Neural cell (in vitro differentiated cells): ENCODE measurements at regions not wholly inside any gene's neighbourhood (a gene's known extent, or its start where the extent isn't known, plus 50 kb on each side); places are given as distances from the start of the nearest gene placed in this dataset.

ENCODE experiments used
- H2AFZ ChIP-seq: fragments of 200-600, 300-800 bp; sonication (generic), shearing (Covaris generic); 2 replicates; pipeline ENCODE4 v1.6.0; 2014; ENCODE audit warnings: low read depth, mild to moderate bottlenecking, antibody characterized with exemption, low read length, moderate library complexity
- H3F3A ChIP-seq: fragments of 200-600 bp; shearing (Covaris generic); 2 replicates; pipeline ENCODE4 v1.6.1; 2016; ENCODE audit warnings: mild to moderate bottlenecking, moderate library complexity, mixed read lengths, antibody characterized with exemption, low read length; ENCODE audit not compliant: insufficient read depth, poor library complexity, severe bottlenecking
- H3K27ac ChIP-seq: fragments of 200-600, 300-800 bp; sonication (generic), shearing (Covaris generic); 2 replicates; pipeline ENCODE4 v1.5.1; 2014; ENCODE audit warnings: mild to moderate bottlenecking, low read length, moderate library complexity
- H3K27me3 ChIP-seq: fragments of 300-800, 200-600 bp; sonication (generic), shearing (Covaris generic); 2 replicates; pipeline ENCODE4 v1.6.0; 2014; ENCODE audit warnings: mild to moderate bottlenecking, low read depth, low read length, moderate library complexity; ENCODE audit not compliant: insufficient read depth
- H3K36me3 ChIP-seq: fragments of 300-800, 200-600 bp; sonication (generic), shearing (Covaris generic); 2 replicates; pipeline ENCODE4 v1.5.1; 2014; ENCODE audit warnings: mild to moderate bottlenecking, antibody characterized with exemption, low read length, moderate library complexity; ENCODE audit not compliant: insufficient read depth
- H3K4me2 ChIP-seq: fragments of 300-800, 200-600 bp; sonication (generic), shearing (Covaris generic); 2 replicates; pipeline ENCODE4 v1.6.0; 2014; ENCODE audit warnings: mild to moderate bottlenecking, low read length
- H3K4me3 ChIP-seq: fragments of 300-800, 200-600 bp; sonication (generic), shearing (Covaris generic); 2 replicates; pipeline ENCODE4 v1.5.1; 2014; ENCODE audit warnings: mild to moderate bottlenecking, low read length, moderate library complexity
- H3K79me2 ChIP-seq: fragments of 200-600 bp; shearing (Covaris generic); replicated peaks from 2 replicates; pipeline ENCODE4 v1.6.0; 2014; ENCODE audit warnings: mild to moderate bottlenecking, low read length, moderate library complexity; ENCODE audit not compliant: insufficient read depth
- H3K9ac ChIP-seq: fragments of 300-800, 200-600 bp; sonication (generic), shearing (Covaris generic); 2 replicates; pipeline ENCODE4 v1.6.1; 2016; ENCODE audit warnings: mild to moderate bottlenecking, low read length, mixed read lengths
- H3K9me2 ChIP-seq: fragments of 200-600 bp; shearing (Covaris generic); 2 replicates; pipeline ENCODE4 v1.6.1; 2016; ENCODE audit warnings: mild to moderate bottlenecking, low read length, mixed read lengths; ENCODE audit not compliant: insufficient read depth
- H3K9me3 ChIP-seq: fragments of 200-600, 300-800 bp; sonication (generic), shearing (Covaris generic); 2 replicates; pipeline ENCODE4 v1.6.1; 2016; ENCODE audit warnings: mild to moderate bottlenecking, mixed run types, low read length, moderate library complexity, mixed read lengths
- H4K20me1 ChIP-seq: fragments of 200-600 bp; shearing (Covaris generic); 2 replicates; pipeline ENCODE4 v1.6.1; 2016; ENCODE audit warnings: mild to moderate bottlenecking, mixed run types; ENCODE audit not compliant: insufficient read depth
- EP300 ChIP-seq: fragments of 450-650 bp; conservative IDR thresholded peaks from 2 replicates; pipeline ENCODE4 v1.6.1; 2014; ENCODE audit warnings: antibody characterized with exemption, mild to moderate bottlenecking, moderate library complexity; ENCODE audit not compliant: poor library complexity, severe bottlenecking
- EZH2 ChIP-seq: fragments of 200-600, 300-800 bp; shearing (Covaris generic), sonication (generic); IDR thresholded peaks from 2 replicates; pipeline ENCODE4 v1.6.1; 2014; ENCODE audit warnings: antibody characterized with exemption, low read length, borderline replicate concordance, mild to moderate bottlenecking; ENCODE audit not compliant: insufficient read depth, poor library complexity, severe bottlenecking
- MXI1 ChIP-seq: fragments of 450-650 bp; conservative IDR thresholded peaks from 2 replicates; pipeline ENCODE4 v1.6.1; 2014; ENCODE audit warnings: antibody characterized with exemption, mild to moderate bottlenecking; ENCODE audit not compliant: poor library complexity, severe bottlenecking
- POLR2AphosphoS5 ChIP-seq: IDR thresholded peaks from 2 replicates; pipeline ENCODE4 v1.6.1; 2012
- RAD21 ChIP-seq: fragments of 450-650 bp; conservative IDR thresholded peaks from 2 replicates; pipeline ENCODE4 v1.6.1; 2014; ENCODE audit warnings: antibody characterized with exemption, mild to moderate bottlenecking, moderate library complexity
- SMC3 ChIP-seq: fragments of 450-650 bp; conservative IDR thresholded peaks from 2 replicates; pipeline ENCODE4 v1.6.1; 2014; ENCODE audit warnings: antibody characterized with exemption, mild to moderate bottlenecking, moderate library complexity; ENCODE audit not compliant: poor library complexity
- TAF1 ChIP-seq: IDR thresholded peaks from 2 replicates; pipeline ENCODE4 v1.6.1; 2012; ENCODE audit warnings: low read depth
- TF ChIP-seq, protein P1 (sequence below): fragments of 450-650 bp; IDR thresholded peaks from 2 replicates; pipeline ENCODE4 v1.5.1; 2014; ENCODE audit warnings: antibody characterized with exemption, mild to moderate bottlenecking, moderate library complexity; ENCODE audit not compliant: poor library complexity, severe bottlenecking
- TF ChIP-seq, protein P2 (sequence below): IDR thresholded peaks from 2 replicates; pipeline ENCODE4 v1.6.1; 2012; ENCODE audit warnings: borderline replicate concordance

DNA sequence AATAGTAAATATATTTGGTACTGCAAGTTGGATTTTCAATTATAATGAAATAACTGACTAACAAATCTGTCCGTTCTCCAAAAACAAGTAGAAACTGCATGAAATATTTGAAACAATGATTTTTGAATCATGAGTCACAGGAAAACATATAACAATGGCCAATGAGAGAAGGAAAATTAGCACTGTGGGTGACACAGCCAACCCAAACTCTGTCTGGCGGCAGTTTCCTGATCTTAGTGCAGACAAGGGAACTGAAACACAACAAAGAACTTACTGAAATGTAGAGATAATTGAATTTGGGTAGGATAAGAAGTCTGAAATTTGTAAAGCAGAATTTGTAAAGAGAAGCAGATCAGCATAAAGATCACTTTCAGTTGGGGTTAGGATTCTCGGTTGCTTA, 2743.3 kb upstream of the PCDH20 start:
- no peaks in the 10 kb centered on the region for H3K9me2 ChIP-seq
- H3K36me3 ChIP-seq, result no peaks in the 10 kb centered on the region
- no peak overlapping the region for H2AFZ ChIP-seq
- H3K27me3 ChIP-seq, result no peaks in the 10 kb centered on the region
- H4K20me1 ChIP-seq, result no peaks in the 10 kb centered on the region
- no peaks in the 10 kb centered on the region for H3F3A ChIP-seq
- no peaks in the 10 kb centered on the region for H3K9me3 ChIP-seq
- no peak overlapping the region for H3K4me2 ChIP-seq
- H3K79me2 ChIP-seq, result no peaks in the 10 kb centered on the region
- TF ChIP-seq, protein P1, sequence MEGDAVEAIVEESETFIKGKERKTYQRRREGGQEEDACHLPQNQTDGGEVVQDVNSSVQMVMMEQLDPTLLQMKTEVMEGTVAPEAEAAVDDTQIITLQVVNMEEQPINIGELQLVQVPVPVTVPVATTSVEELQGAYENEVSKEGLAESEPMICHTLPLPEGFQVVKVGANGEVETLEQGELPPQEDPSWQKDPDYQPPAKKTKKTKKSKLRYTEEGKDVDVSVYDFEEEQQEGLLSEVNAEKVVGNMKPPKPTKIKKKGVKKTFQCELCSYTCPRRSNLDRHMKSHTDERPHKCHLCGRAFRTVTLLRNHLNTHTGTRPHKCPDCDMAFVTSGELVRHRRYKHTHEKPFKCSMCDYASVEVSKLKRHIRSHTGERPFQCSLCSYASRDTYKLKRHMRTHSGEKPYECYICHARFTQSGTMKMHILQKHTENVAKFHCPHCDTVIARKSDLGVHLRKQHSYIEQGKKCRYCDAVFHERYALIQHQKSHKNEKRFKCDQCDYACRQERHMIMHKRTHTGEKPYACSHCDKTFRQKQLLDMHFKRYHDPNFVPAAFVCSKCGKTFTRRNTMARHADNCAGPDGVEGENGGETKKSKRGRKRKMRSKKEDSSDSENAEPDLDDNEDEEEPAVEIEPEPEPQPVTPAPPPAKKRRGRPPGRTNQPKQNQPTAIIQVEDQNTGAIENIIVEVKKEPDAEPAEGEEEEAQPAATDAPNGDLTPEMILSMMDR, result no peak
- no peak for TF ChIP-seq EP300
- TF ChIP-seq, protein P2, sequence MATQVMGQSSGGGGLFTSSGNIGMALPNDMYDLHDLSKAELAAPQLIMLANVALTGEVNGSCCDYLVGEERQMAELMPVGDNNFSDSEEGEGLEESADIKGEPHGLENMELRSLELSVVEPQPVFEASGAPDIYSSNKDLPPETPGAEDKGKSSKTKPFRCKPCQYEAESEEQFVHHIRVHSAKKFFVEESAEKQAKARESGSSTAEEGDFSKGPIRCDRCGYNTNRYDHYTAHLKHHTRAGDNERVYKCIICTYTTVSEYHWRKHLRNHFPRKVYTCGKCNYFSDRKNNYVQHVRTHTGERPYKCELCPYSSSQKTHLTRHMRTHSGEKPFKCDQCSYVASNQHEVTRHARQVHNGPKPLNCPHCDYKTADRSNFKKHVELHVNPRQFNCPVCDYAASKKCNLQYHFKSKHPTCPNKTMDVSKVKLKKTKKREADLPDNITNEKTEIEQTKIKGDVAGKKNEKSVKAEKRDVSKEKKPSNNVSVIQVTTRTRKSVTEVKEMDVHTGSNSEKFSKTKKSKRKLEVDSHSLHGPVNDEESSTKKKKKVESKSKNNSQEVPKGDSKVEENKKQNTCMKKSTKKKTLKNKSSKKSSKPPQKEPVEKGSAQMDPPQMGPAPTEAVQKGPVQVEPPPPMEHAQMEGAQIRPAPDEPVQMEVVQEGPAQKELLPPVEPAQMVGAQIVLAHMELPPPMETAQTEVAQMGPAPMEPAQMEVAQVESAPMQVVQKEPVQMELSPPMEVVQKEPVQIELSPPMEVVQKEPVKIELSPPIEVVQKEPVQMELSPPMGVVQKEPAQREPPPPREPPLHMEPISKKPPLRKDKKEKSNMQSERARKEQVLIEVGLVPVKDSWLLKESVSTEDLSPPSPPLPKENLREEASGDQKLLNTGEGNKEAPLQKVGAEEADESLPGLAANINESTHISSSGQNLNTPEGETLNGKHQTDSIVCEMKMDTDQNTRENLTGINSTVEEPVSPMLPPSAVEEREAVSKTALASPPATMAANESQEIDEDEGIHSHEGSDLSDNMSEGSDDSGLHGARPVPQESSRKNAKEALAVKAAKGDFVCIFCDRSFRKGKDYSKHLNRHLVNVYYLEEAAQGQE, result no peak
- no peak for TF ChIP-seq TAF1
- TF ChIP-seq MXI1, result no peak
- no peak for TF ChIP-seq POLR2AphosphoS5
- no peak for TF ChIP-seq EZH2
- TF ChIP-seq RAD21, result no peak
- no peak for TF ChIP-seq SMC3
- no peak overlapping the region for H3K9ac ChIP-seq
- no peak overlapping the region for H3K4me3 ChIP-seq
- H3K27ac ChIP-seq, result no peak overlapping the region

DNA sequence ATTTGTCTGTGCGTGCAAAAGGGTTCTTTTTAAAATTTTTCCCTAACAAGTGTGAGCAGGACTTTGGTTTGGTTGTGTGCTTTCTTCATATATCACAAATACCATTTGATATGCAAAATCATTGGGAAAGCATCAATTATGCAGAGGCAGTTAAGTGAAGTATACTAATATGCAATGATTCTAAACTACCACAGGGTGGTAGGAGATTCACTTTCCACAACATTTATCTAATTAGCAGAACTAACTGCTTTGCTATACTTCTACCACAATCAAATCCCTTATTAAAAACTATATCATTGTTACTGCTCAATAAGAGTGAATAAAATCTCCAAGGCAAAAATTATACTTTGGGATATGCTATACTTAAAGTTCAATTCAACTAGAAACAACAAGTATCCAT, 2738.9 kb upstream of the PCDH20 start:
- no peaks in the 10 kb centered on the region for H3K9me2 ChIP-seq
- H3K9ac ChIP-seq, result no peak overlapping the region
- H3K9me3 ChIP-seq, result no peaks in the 10 kb centered on the region
- no peak overlapping the region for H3K4me2 ChIP-seq
- H3K36me3 ChIP-seq, result no peaks in the 10 kb centered on the region
- H3K4me3 ChIP-seq, result no peak overlapping the region
- no peaks in the 10 kb centered on the region for H3K79me2 ChIP-seq
- H2AFZ ChIP-seq, result no peak overlapping the region
- H4K20me1 ChIP-seq, result no peaks in the 10 kb centered on the region
- H3K27ac ChIP-seq, result no peak overlapping the region
- H3F3A ChIP-seq, result no peaks in the 10 kb centered on the region
- TF ChIP-seq SMC3 (no peak), TAF1 (no peak), EZH2 (no peak), EP300 (no peak), POLR2AphosphoS5 (no peak), MXI1 (no peak), RAD21 (no peak)
- TF ChIP-seq, protein P1, result no peak
- TF ChIP-seq, protein P2, result no peak
- H3K27me3 ChIP-seq, result no peaks in the 10 kb centered on the region
